Fibroblast of pulmonary artery (primary cell): ENCODE measurements at regions not wholly inside any gene's neighbourhood (a gene's known extent, or its start where the extent isn't known, plus 50 kb on each side); places are given as distances from the start of the nearest gene placed in this dataset.

Experiments
- DNase-seq: peaks from one replicate; pipeline ENCODE4 v3.0.0-alpha.2; 2010; ENCODE audit warnings: low read depth
- H3K4me3 ChIP-seq: replicated peaks from 2 replicates; pipeline ENCODE4 v1.5.1; 2011; ENCODE audit warnings: low read depth, mild to moderate bottlenecking, control low read depth, low read length, moderate library complexity
- TF ChIP-seq, protein P1 (sequence below): IDR thresholded peaks from 2 replicates; pipeline ENCODE4 v1.5.1; 2011; ENCODE audit warnings: mild to moderate bottlenecking, control low read depth, low read length, inconsistent platforms; ENCODE audit errors: missing control alignments

DNA sequence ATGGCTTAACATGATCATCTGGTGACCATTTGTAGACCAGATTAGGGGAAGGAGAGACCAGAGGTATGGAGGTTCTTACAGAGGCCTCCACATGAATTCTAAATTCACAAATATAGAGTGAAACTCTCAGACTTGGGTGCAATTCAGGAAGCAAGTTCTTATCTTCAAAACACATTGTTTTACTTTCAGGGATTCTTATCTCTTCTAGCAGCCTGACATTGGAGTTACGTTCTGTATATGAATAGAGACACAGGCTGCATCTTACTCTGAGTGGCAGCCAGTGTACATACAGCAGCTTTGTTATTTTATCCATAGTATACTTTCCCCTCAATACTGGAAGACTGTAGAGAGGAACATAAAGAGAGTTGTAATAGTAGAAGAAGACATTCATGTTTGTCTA is 1331.7 kb upstream of the WWC1 start:
- TF ChIP-seq, protein P1, sequence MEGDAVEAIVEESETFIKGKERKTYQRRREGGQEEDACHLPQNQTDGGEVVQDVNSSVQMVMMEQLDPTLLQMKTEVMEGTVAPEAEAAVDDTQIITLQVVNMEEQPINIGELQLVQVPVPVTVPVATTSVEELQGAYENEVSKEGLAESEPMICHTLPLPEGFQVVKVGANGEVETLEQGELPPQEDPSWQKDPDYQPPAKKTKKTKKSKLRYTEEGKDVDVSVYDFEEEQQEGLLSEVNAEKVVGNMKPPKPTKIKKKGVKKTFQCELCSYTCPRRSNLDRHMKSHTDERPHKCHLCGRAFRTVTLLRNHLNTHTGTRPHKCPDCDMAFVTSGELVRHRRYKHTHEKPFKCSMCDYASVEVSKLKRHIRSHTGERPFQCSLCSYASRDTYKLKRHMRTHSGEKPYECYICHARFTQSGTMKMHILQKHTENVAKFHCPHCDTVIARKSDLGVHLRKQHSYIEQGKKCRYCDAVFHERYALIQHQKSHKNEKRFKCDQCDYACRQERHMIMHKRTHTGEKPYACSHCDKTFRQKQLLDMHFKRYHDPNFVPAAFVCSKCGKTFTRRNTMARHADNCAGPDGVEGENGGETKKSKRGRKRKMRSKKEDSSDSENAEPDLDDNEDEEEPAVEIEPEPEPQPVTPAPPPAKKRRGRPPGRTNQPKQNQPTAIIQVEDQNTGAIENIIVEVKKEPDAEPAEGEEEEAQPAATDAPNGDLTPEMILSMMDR, result no peak
- H3K4me3 ChIP-seq, result no peak overlapping the region
- DNase-seq, result no peak

DNA sequence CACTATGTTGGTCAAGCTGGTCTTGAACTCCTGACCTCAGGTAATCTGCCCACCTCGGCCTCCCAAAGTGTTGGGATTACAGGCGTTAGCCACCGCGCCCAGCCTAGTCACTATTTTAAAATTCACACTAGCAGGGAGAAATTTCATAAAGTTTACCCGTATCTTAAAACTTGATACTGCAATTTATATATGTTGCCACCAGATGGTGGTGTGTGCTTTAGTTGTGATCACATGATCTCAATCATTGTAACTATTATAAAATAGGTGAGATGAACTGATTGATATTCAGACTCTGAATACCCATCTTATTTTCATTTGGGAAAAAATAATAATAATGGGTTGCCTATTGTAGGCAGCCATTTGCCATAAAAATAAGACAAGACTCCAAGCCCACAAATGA is 1330.4 kb upstream of the WWC1 start:
- H3K4me3 ChIP-seq, result no peak overlapping the region
- TF ChIP-seq, protein P1, result no peak
- no peak for DNase-seq

DNA sequence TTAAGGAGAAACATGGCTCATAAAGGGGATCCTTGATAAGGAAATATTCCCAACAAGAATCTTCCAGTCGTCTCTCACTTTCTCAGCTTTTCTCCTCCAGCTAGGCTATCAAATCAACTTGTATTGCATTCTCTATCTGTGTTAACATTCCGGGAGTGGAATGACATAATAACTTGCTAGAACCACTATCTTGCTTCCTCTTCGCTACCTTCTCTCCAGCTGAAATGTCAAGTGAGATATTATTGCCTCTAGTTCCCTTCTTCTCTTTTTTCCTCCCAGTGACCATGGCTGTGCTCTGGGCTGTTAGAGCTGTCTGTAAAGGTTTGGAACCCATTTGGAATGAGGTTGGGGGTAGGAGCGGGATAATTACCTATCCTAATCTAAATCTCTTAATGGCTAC is 1329.5 kb upstream of the WWC1 start:
- no peak for DNase-seq
- H3K4me3 ChIP-seq, result no peak overlapping the region
- TF ChIP-seq, protein P1, result no peak

DNA sequence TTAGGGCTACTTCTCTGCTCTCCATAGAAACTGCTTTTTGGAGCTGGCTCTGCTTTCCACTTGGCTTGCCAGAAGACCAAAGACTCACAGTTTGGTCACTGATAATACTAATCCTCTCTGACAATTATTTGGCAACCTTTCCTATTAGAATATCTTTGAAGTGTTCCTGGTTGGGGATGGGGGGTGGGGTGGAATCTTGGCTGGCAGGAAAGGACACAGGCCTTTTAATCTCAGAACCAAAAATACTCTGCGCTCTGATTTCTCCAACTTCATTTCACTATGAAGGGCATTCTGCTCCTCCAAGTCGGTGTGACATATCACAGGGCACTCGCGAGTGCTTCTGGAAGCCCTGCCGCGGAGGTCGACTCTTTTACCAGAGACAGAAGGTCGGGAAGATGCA is 1329.0 kb upstream of the WWC1 start:
- no peak for DNase-seq
- TF ChIP-seq, protein P1, result no peak

DNA sequence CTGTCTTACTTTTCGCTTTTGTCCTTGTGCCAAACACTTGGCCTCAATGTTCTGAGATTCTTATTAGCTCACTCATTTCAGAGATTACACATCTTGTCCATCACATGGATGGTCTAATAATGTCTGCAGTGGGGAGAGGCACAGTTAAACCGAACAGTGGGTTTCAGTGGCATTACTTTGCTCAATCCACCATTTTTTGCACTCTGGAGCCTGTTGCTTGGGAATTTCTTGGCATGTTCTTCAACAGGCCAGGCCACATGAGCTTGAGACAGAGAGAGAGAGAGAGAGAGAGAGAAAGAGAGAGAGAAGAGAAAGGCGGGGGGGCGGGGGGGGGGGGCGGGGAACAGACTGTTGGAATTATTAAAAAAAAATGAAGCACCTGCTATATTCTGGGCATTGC is 1327.8 kb upstream of the WWC1 start:
- TF ChIP-seq, protein P1, result no peak
- DNase-seq, result no peak
- H3K4me3 ChIP-seq, result no peak overlapping the region

More for the DNA sequence above, 1329.0 kb upstream of the WWC1 start:
- H3K4me3 ChIP-seq, result no peak overlapping the region

DNA sequence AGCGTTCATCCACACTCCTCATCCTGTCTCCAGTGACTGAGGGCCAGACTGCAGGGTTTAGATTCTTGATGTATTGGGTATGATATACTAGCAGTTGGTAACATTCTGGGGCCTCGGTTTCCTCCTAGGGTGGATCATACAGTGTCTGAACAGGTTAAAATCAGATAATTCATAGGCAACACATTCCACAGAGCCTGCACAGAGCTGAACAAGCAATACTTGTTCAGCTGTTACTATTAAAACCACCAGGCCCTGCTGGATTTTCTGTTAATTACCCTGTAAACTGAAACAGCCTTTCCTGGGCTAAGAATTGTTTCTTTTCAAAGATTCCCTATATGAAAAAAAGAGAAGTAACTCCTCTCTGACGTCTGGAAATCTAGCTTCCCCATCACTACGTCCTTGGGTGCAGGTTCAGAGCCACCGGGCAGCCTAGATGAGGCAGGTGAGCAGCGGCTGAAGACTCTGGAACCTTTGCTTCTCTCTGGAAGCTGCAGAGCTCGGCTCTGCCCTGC is 1313.5 kb upstream of the WWC1 start:
- DNase-seq, result no peak
- TF ChIP-seq, protein P1, result no peak
- no peak overlapping the region for H3K4me3 ChIP-seq

DNA sequence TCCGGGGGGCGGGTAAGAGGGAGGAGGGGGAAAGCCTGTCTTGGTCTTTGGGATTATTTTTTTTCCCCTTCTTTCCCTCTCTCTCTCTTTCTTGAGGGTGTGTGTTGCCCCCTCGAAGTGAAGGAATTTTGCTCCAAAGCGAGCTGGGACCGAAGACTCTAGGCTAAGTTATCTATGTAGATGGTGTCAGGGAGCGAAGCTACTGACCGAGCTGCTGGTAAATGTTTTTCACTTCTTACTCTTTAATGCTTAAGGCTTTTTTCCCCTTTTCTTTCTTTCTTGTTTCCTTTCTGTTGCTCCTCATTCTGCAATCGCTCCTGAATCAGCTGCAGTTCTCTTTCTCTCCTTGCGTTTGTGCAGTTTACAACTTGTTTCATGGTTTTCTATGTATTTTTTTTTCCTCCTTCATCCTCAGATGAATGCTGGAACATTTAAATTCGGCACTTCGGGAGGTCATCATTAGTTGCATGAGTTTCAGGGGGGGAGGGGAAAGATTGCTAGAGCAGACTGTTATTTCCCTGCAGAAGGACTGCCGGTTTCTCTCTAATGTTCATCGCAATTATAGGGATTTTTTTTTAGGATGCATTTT is 1312.0 kb upstream of the WWC1 start:
- peak overlapping the region; percentile 49 for H3K4me3 ChIP-seq
- TF ChIP-seq, protein P1, result no peak
- no peak for DNase-seq
